T-helper 2 cell treated with Interferon-gamma antibody and Interleukin-4, amounts not matched to agents 5 μg/mL and 100 μg/mL, for 36 hours (primary cell): ENCODE measurements at regions not wholly inside any gene's neighbourhood (a gene's known extent, or its start where the extent isn't known, plus 50 kb on each side); places are given as distances from the start of the nearest gene placed in this dataset.
"Not testable (repeated sequence)": the region's sequence is repeated elsewhere in the genome, so short reads cannot be mapped to it uniquely, and the experiment has no call there.

ENCODE experiments used
- DNase-seq: peaks from one replicate; pipeline ENCODE4 v3.0.0; 2021; ENCODE audit warnings: low spot score
- H3K27ac Mint-ChIP-seq: one replicate; pipeline ENCODE4 v1.8.0; 2021; ENCODE audit warnings: mild to moderate bottlenecking, mixed read lengths
- H3K27me3 Mint-ChIP-seq: one replicate; pipeline ENCODE4 v1.8.0; 2021; ENCODE audit warnings: low read depth, mixed read lengths
- H3K36me3 Mint-ChIP-seq: one replicate; pipeline ENCODE4 v1.8.0; 2021; ENCODE audit warnings: low read depth, mixed read lengths
- H3K4me1 Mint-ChIP-seq: one replicate; pipeline ENCODE4 v1.8.0; 2021; ENCODE audit warnings: low read depth, mixed read lengths
- H3K4me3 Mint-ChIP-seq: one replicate; pipeline ENCODE4 v1.8.0; 2022; ENCODE audit warnings: mild to moderate bottlenecking, moderate library complexity, mixed read lengths
- H3K9me3 Mint-ChIP-seq: one replicate; pipeline ENCODE4 v1.8.0; 2021; ENCODE audit warnings: mixed read lengths

- DNase-seq, H3K36me3 Mint-ChIP-seq, H3K27ac Mint-ChIP-seq, H3K4me3 Mint-ChIP-seq, H3K27me3 Mint-ChIP-seq, H3K9me3 Mint-ChIP-seq, H3K4me1 Mint-ChIP-seq: not testable (repeated sequence)
These were observed 195.2 kb downstream of the TMEM121 start for GRCh38 chr14:105721602-105721970.

DNA sequence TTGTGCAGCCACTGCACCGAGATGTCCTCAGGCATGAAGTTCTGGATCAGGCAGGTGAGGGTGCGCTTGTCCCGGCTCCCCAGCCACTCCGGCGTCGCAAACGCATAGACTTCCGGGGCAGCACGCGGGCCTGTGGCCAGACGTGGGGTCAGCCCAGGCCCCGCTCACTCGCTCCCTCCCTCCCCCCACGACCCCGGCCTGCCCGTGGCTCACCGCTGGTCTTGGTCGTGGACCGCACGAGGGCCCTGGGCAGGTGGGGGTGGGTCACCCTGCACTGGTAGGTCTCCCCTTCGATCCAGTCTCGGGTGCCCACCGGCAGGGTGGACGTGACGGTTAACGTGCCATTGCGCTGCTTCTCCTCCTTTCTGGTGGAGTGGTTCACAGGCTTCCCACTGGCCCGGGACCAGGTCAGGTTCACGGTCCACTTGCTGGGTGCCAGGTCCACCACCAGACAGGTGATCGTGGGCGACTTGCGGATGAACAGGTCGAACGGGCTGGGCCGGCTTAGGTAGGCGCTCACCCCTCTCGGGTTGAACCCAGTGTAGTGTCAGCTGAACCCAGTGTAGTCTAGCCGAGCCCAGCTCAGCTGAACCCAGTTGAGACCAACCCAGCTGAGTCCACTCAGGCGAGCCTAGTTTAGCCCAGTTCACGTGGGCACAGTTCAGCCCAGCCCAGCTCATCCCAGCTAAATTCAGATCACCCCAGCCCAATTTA is 195.8 kb downstream of the TMEM121 start:
- not testable (repeated sequence) for DNase-seq, H3K27me3 Mint-ChIP-seq, H3K4me3 Mint-ChIP-seq, H3K27ac Mint-ChIP-seq, H3K4me1 Mint-ChIP-seq, H3K36me3 Mint-ChIP-seq, H3K9me3 Mint-ChIP-seq

DNA sequence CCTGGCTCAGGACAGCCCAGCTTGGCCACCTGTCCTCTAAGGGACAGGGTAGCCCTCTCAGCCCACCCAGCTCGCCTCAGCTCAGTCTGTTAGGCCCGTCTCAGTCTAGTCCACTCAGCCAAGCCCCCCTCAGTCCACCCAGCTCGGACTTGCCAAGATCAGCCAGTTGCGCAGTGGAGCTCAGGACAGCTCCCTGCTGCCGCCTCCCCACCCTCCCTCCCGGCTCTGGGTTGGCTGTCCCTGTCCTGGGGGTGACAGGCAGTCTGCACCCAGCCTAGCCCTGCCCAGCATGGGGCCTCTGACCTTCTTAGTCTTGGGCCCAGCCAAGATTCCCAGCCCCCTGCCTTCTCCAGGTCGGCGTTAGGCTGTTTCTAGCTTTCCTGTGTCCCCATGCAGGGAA is 196.9 kb downstream of the TMEM121 start:
- H3K4me1 Mint-ChIP-seq, DNase-seq, H3K27me3 Mint-ChIP-seq, H3K9me3 Mint-ChIP-seq, H3K4me3 Mint-ChIP-seq, H3K36me3 Mint-ChIP-seq, H3K27ac Mint-ChIP-seq: not testable (repeated sequence)

GRCh38 chr14:105723776-105724175 is 197.4 kb downstream of the TMEM121 start:
- not testable (repeated sequence) for H3K4me3 Mint-ChIP-seq, DNase-seq, H3K9me3 Mint-ChIP-seq, H3K27me3 Mint-ChIP-seq, H3K27ac Mint-ChIP-seq, H3K4me1 Mint-ChIP-seq, H3K36me3 Mint-ChIP-seq

- DNase-seq, H3K27ac Mint-ChIP-seq, H3K4me1 Mint-ChIP-seq, H3K27me3 Mint-ChIP-seq, H3K4me3 Mint-ChIP-seq, H3K36me3 Mint-ChIP-seq, H3K9me3 Mint-ChIP-seq: not testable (repeated sequence)
These were observed 203.5 kb downstream of the TMEM121 start for GRCh38 chr14:105729825-105730368.

DNA sequence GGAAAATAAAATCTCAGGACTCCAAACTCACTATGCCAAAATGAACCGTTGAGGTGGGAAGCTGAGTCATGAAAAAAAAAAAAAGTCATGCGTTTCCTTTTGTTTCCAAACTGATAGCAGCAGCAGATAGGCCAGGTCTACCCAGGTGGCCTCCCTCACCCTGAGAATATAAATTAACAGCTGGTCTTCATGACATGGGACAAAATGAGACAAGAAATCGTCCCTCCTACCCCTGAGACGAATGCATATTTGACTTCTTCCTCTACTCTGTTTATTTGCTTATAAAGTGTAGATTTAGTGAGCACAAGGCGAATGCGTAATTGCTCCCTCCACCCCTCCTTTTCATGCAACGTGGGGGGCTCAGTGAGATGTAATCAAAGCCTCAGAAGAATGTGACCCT is 204.3 kb downstream of the TMEM121 start:
- H3K27ac Mint-ChIP-seq, DNase-seq: not testable (repeated sequence)

GRCh38 chr14:105731221-105731985 is 205.0 kb downstream of the TMEM121 start:
- H3K4me1 Mint-ChIP-seq, H3K9me3 Mint-ChIP-seq, H3K4me3 Mint-ChIP-seq, DNase-seq, H3K36me3 Mint-ChIP-seq, H3K27me3 Mint-ChIP-seq, H3K27ac Mint-ChIP-seq: not testable (repeated sequence)

More for the DNA sequence above, 204.3 kb downstream of the TMEM121 start:
- not testable (repeated sequence) for H3K4me3 Mint-ChIP-seq, H3K27me3 Mint-ChIP-seq, H3K9me3 Mint-ChIP-seq, H3K36me3 Mint-ChIP-seq, H3K4me1 Mint-ChIP-seq

DNA sequence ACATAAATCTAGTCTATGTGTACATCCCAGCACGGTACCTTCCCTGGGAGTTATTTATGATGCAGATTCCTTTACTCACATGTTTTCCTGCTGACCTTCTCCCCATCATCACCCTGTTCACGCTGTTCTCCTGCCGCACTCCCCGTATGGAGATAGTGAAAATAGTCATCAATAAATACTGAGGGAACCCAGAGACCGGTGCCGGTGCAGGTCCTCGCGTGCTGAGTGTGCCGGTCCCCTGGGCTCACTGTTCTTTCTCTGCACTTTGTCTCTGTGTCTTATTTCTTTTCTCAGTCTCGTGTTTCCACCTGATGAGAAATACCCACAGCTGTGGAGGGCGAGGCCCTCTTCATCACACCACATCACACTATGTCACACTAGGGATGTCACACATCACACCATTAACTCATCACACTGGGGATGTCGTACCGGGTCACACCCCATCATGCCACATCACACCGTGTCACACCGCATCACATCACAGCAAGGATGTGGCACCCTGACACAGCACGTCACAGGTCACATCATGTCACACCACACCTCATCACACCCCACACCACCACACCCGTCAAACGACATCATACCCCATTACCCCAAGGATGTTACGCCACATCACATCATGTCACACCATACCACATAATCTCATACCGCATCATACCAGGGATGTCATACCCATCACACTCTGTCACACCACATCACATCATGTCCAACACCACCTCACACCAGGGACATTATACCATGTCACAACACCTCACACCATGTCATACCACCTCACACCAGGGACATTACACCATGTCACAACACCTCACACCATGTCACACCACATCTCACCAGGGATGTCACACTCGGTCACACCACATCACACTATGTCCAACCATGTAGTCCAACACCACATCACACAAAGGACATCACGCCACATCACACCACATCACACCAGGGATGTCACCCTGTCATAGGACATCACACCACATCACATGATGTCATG is 207.0 kb downstream of the TMEM121 start:
- Mint-ChIP-seq H3K9me3 (no peaks in the 10 kb centered on the region), H3K27ac (no peak overlapping the region), H3K36me3 (no peaks in the 10 kb centered on the region), H3K4me1 (no peaks in the 10 kb centered on the region), H3K27me3 (peaks cover 5% of the 10 kb centered on the region), H3K4me3 (no peak overlapping the region)
- no peak for DNase-seq

- H3K36me3 Mint-ChIP-seq, H3K27ac Mint-ChIP-seq, H3K9me3 Mint-ChIP-seq, H3K4me3 Mint-ChIP-seq, H3K27me3 Mint-ChIP-seq, DNase-seq, H3K4me1 Mint-ChIP-seq: not testable (repeated sequence)
These were observed 207.9 kb downstream of the TMEM121 start for GRCh38 chr14:105734241-105734640.

- not testable (repeated sequence) for DNase-seq, H3K9me3 Mint-ChIP-seq, H3K27ac Mint-ChIP-seq, H3K27me3 Mint-ChIP-seq, H3K36me3 Mint-ChIP-seq, H3K4me1 Mint-ChIP-seq, H3K4me3 Mint-ChIP-seq
These were observed 209.9 kb downstream of the TMEM121 start for GRCh38 chr14:105736331-105736730.

DNA sequence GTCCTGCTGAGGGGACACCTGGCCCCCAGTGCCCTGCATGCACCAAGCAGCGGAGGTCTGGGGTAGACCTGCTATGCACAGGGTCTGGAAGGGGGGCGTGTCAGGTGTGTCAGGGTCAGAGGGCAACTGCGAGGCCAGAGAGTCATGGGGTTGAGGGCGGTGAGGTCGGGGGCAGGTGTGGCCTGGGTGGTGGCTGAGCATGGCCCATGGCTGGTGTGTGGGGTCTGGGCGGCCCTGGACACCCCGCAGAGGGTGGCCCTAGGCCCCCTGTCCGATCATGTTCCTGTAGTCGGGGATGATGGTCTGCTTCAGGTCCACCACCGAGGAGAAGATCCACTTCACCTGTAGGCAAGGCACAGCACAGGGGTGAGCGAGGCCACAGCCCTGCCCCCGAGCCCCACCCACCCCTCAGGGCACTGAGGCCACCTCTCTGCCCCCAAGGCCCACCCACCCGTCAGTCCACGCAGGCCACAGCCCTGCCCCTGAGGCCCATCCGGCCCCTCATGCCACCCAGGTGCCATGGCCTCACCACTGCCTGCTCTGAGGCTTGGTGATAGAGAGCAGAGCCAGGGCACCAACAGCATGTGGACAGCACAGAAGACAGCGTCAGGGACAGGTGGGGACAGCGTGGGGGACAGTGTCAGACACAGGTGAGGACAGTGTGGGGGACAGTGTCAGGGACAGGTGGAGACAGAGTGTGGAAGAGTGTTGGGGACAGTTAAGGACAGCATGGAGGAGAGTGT is 211.3 kb downstream of the TMEM121 start:
- Mint-ChIP-seq H3K27ac (no peak overlapping the region), H3K4me1 (no peaks in the 10 kb centered on the region), H3K27me3 (no peaks in the 10 kb centered on the region), H3K4me3 (no peak overlapping the region), H3K9me3 (no peaks in the 10 kb centered on the region), H3K36me3 (no peaks in the 10 kb centered on the region)
- no peak for DNase-seq

DNA sequence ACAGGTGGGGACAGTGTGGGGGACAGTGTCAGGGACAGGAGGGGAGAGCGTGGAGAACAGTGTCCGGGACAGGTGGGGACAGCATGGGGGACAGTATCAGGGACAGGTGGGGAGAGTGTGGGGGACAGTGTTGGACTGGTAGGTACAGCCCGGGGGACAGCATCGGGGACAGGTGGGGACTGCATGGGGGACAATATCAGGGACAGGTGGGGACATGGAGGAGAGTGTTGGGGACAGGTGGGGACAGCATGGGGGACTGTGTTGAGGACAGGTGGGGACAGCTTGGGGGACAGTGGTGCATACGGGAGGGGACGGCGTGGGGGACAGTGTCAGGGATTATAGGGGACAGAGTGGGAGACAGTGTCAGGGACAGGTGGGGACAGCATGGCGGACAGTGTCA is 212.3 kb downstream of the TMEM121 start:
- no peaks in the 10 kb centered on the region for H3K4me1 Mint-ChIP-seq
- no peak overlapping the region for H3K27ac Mint-ChIP-seq
- no peaks in the 10 kb centered on the region for H3K9me3 Mint-ChIP-seq
- no peaks in the 10 kb centered on the region for H3K36me3 Mint-ChIP-seq
- no peak overlapping the region for H3K4me3 Mint-ChIP-seq
- no peak for DNase-seq
- no peaks in the 10 kb centered on the region for H3K27me3 Mint-ChIP-seq

GRCh38 chr14:105739331-105740102 is 213.1 kb downstream of the TMEM121 start:
- Mint-ChIP-seq H3K27me3 (no peaks in the 10 kb centered on the region), H3K27ac (no peak overlapping the region), H3K9me3 (no peaks in the 10 kb centered on the region), H3K4me1 (no peaks in the 10 kb centered on the region), H3K4me3 (no peak overlapping the region), H3K36me3 (no peaks in the 10 kb centered on the region)
- no peak for DNase-seq
